Hypothalamus (tissue), 51 donors: ENCODE measurements at regions not wholly inside any gene's neighbourhood (a gene's known extent, or its start where the extent isn't known, plus 50 kb on each side); places are given as distances from the start of the nearest gene placed in this dataset.

ENCODE experiments used
- DNase-seq, 51 donors: peaks; one replicate each; lab custom pipeline; 2025; lab: John Stamatoyannopoulos, UW

GRCh38 chr10:91124016-91124415 is 96.4 kb upstream of the PCGF5 start:
- no peak for DNase-seq

DNA sequence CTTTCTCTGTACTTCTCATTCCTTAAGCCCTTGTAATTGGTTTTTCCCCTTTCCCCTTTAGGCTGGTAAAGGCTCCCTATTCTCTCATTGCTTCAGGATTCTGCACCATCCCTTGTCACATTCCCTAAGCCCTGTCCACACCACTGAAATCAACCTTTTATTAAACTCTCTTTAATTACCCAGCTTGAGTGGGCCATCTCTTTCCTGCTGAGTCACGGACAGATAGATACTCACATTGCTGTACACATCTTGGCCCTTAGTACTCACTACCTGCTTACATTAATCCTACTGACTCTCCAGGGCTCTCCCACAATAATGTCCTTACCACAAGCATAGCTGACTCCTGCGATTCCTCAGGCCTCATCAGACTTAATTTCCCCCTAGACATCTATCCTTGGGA is 94.0 kb upstream of the PCGF5 start:
- DNase-seq = no peak

GRCh38 chr10:91127341-91128082 is 93.0 kb upstream of the PCGF5 start:
- DNase-seq = no peak

DNA sequence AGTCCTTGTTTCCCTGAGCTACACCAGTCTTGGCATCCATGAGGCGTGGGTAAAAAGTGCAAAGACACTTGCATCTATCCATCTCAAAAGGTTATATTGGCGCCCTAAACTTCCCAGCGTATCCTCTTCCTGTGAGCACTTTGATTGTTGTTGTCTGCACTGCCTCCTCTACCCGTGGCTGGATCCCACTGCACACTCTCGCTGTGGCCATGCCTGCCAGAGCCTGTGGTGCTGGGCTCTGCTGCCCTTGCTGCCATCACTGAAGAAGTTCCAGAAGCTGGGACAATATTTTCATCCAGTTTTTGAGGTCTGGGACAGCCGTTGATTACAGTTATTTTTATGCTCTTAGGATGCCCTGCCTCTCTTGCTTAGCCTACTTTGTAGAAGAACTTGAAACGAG is 85.3 kb upstream of the PCGF5 start:
- no peak for DNase-seq

DNA sequence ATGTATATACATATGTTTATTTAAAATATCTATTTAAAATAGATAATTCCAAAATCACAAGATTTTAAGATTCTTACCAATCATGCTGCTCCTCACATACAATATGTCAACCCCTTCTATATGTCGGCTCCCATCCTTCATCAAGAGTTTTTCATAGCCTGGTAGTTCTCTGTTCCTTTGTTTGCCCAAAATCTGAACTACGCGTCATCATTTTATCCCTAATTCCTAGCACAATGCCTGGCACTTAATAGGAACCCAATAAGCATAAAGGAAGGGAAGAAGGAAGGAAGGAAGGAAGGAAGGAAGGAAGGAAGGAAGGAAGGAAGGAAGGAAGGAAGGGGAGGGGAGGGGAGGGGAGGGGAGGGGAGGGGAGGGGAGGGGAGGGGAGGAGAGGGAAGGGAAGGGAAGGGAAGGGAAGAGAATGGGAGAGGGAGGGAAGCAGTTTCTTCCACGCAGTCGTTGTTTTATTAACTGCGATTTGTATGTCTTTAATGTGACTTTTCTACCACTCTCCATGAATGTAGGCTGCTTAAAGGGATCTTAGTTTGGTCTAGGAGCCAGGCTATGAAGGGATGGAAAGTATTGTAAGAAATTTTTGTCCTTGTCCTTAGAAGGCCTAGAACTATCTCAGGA is 83.3 kb upstream of the PCGF5 start:
- no peak for DNase-seq

- no peak for DNase-seq
Measured at GRCh38 chr10:91137822-91138221, 82.6 kb upstream of the PCGF5 start.

DNA sequence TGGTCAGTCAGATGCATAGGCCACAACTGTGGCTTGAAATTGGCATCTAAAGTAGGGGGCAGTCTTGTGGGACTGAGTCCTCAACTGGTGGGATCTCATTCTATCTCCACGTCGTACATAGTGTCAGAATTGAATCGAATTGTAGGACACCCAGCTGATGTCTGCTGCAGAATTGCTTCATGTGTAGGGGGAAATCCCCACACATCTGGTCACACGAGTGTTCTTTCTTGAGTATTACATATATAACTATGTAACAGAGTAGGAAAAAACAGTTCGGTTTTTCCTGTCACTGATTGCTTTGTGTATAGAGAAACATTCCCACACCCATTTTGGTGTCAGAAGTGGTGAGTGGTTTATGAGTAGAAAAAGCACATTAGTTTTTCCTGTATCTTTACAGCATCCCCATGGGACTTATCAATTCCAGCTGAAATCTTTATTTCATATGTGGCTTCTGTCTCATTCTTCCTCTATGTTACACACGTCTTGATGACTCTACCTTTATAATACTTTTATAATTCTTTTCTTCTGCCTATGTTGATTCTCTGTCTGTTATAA is 79.4 kb upstream of the PCGF5 start:
- DNase-seq = no peak

DNA sequence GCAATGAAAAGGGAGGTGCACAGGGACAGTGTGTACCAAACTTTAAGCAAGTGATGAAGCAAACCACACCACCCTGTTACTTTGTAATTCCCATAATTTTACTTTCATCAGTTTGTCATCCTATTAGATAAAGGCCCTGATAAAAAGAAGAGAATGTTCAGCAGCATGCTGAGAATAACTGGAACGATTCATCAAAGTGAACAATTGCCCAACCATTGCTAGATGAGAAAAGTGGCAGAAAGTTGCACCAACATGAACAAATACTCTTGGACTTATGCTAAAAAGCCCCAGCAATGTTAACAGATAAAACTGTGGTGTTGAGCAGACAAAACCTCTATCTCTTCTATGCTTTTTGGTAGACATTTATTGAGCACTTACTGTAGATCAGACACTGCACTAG is 75.5 kb upstream of the PCGF5 start:
- DNase-seq = no peak

- DNase-seq = no peak
Measured at GRCh38 chr10:91146146-91146545, 74.3 kb upstream of the PCGF5 start.

GRCh38 chr10:91149550-91149949 is 70.9 kb upstream of the PCGF5 start:
- DNase-seq = no peak

DNA sequence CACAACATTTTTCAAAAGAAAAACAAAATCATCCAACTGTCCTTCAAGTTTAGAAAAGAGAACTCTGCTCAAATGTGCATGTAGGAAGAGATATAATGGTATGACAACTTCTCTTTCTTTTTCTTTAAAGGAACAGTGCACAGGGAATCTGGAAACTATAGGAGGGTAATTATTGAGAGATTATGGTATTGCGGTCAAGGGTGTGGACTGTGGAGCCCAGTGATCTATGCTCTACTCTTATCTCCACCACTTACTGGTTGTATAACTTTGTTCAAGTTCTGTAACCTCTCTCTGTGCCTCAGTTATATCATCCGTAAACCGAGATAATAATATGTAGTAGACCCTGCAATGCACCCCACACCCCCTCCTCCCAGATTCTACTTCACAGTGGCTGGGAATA is 69.8 kb upstream of the PCGF5 start:
- no peak for DNase-seq

GRCh38 chr10:91153508-91153907 is 67.0 kb upstream of the PCGF5 start:
- no peak for DNase-seq

DNA sequence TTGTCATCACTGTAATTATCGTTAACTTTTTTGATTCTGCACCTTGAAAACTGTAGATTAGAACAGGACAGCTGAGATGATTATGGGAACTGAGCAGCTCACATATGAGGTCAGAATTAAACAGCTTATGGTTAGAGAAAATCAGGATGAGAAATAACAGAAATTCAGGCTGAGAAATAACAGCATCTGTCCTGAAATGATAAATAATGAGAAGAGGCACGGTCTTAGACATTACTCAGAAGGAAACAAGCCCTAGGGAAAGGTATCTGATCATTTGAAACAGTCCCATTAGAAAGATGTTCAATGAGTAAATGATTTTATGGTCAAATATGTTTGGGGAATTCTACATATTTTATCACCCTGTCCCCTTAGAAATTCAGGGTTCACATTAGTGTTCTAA is 65.6 kb upstream of the PCGF5 start:
- no peak for DNase-seq

- no peak for DNase-seq
Measured at GRCh38 chr10:91156196-91156595, 64.3 kb upstream of the PCGF5 start.

DNA sequence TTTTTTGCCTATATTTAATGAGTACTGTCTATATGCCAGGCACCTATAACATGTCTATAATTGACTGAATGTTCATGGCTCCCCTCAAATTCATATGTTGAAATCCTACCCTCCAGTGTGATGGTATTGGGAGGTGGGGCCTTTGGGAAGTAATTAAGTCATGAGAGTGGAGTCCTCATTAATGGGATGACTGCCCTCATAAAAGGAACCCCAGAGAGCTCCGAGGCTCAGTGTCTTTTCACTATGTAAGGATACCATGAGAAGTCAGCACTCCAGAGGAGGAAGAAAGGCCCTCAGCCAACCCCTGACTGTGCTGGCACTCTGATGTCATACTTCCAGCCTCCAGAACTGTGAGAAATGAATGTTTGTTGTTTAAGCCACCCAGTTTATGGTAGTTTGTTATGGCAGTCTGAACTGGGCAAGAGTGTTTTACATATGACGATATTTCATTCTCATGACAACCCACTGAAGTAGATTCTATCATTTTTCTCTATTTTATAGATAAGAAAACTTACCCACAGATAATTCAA is 61.1 kb upstream of the PCGF5 start:
- no peak for DNase-seq

- DNase-seq = peak in 6 of 51 donors; percentile 25 to 76 (median 53)
Measured at GRCh38 chr10:91162050-91162494, 58.4 kb upstream of the PCGF5 start.

- peak in 50 of 51 donors; percentile 31 to 96 (median 80) for DNase-seq
Measured at GRCh38 chr10:91162495-91163268, 57.8 kb upstream of the PCGF5 start.

GRCh38 chr10:91163269-91163868 is 57.1 kb upstream of the PCGF5 start:
- peak in 42 of 51 donors; percentile 13 to 83 (median 63) for DNase-seq

- peak in 36 of 51 donors; percentile 5 to 76 (median 48) for DNase-seq
Measured at GRCh38 chr10:91163869-91164474, 56.5 kb upstream of the PCGF5 start.

DNA sequence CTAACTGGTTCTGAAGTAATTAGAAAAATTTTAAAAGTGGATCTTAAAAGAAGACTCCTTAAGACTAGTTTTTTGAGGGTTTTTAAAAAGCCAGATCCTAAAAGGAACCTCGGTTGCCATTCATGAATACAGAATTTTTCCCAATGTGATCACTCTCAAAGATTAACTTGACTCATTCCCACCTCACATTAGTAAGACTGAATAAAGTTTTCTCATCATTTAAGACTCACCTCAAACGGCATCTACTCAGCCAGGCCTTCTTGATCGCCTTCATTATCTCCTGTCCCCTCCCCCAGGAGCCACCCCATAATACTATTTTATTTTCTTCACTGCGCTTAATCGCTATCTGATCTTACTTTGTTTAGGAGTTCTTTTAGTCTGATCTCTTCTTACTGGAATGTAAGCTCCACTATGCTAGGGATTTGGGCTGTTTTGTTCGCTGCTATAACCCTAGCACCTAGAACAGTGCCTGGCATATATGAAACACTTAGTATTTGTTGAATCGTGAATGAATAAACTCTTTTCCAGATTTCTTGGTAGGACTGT is 55.9 kb upstream of the PCGF5 start:
- DNase-seq = peak in 2 of 51 donors; percentile 25 to 27
